ENCODE measurements at regions not wholly inside any gene's neighbourhood (a gene's known extent, or its start where the extent isn't known, plus 50 kb on each side); places are given as distances from the start of the nearest gene placed in this dataset.

GRCh38 chr10:89151857-89152256 is 55.3 kb downstream of the CH25H start:
- TF ChIP-seq, protein P1, sequence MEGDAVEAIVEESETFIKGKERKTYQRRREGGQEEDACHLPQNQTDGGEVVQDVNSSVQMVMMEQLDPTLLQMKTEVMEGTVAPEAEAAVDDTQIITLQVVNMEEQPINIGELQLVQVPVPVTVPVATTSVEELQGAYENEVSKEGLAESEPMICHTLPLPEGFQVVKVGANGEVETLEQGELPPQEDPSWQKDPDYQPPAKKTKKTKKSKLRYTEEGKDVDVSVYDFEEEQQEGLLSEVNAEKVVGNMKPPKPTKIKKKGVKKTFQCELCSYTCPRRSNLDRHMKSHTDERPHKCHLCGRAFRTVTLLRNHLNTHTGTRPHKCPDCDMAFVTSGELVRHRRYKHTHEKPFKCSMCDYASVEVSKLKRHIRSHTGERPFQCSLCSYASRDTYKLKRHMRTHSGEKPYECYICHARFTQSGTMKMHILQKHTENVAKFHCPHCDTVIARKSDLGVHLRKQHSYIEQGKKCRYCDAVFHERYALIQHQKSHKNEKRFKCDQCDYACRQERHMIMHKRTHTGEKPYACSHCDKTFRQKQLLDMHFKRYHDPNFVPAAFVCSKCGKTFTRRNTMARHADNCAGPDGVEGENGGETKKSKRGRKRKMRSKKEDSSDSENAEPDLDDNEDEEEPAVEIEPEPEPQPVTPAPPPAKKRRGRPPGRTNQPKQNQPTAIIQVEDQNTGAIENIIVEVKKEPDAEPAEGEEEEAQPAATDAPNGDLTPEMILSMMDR (IDR thresholded peaks at IDR 0.05): no peak
- no peak for TF ChIP-seq POLR2A (IDR thresholded peaks at IDR 0.05)
